ENCODE measurements at regions not wholly inside any gene's neighbourhood (a gene's known extent, or its start where the extent isn't known, plus 50 kb on each side); places are given as distances from the start of the nearest gene placed in this dataset.
"Not testable (repeated sequence)": the region's sequence is repeated elsewhere in the genome, so short reads cannot be mapped to it uniquely, and the experiment has no call there.

- no peaks in the 10 kb centered on the region for H3K27me3 ChIP-seq (ENCODE audit: control insufficient read depth in 1 of 2, insufficient read depth in 2 of 2, low read length in 1 of 2)
- H3K4me1 ChIP-seq (ENCODE audit: control insufficient read depth in 1 of 2, insufficient read depth in 2 of 2, low read length in 2 of 2), result no peaks in the 10 kb centered on the region
- intact Hi-C loops (cut with DNase I), result no loop called here
- peak overlapping the region; percentile 15 to 29 for H3K4me3 ChIP-seq (ENCODE audit: low read length in 2 of 2)
- H3K36me3 ChIP-seq (ENCODE audit: control insufficient read depth in 1 of 2, insufficient read depth in 2 of 2, low read length in 1 of 2), result no peaks in the 10 kb centered on the region
- H3K27ac ChIP-seq (ENCODE audit: low read depth in 1 of 2, low read length in 2 of 2), result no peak overlapping the region
- DNase-seq (peak in 1 of 2 donors; percentile 39), ATAC-seq (ENCODE audit: low FRiP score) (peak; percentile 72)
- H3K9me3 ChIP-seq (ENCODE audit: control insufficient read depth, low read length), result no peaks in the 10 kb centered on the region
- 17 to 20% methylated on average over 26 to 27 of the region's 27 CpGs for WGBS, 2 donors
These were observed 238.1 kb upstream of the IRAK1BP1 start for GRCh38 chr6:78629154-78629721.

- Histone ChIP-seq H3K4me1 (ENCODE audit: control insufficient read depth in 1 of 2, insufficient read depth in 2 of 2, low read length in 2 of 2) (no peaks in the 10 kb centered on the region), H3K9me3 (ENCODE audit: control insufficient read depth, low read length) (no peaks in the 10 kb centered on the region), H3K27me3 (ENCODE audit: control insufficient read depth in 1 of 2, insufficient read depth in 2 of 2, low read length in 1 of 2) (no peaks in the 10 kb centered on the region), H3K4me3 (ENCODE audit: low read length in 2 of 2) (no peak overlapping the region), H3K27ac (ENCODE audit: low read depth in 1 of 2, low read length in 2 of 2) (no peak overlapping the region), H3K36me3 (ENCODE audit: control insufficient read depth in 1 of 2, insufficient read depth in 2 of 2, low read length in 1 of 2) (no peaks in the 10 kb centered on the region)
- intact Hi-C loops (cut with DNase I), result no loop called here
- DNase-seq (no peak), ATAC-seq (ENCODE audit: low FRiP score) (peak; percentile 26)
- WGBS, 2 donors, result 79 to 86% methylated on average over 22 of the region's 22 CpGs
These were observed 237.5 kb upstream of the IRAK1BP1 start for GRCh38 chr6:78629836-78630235.

DNA sequence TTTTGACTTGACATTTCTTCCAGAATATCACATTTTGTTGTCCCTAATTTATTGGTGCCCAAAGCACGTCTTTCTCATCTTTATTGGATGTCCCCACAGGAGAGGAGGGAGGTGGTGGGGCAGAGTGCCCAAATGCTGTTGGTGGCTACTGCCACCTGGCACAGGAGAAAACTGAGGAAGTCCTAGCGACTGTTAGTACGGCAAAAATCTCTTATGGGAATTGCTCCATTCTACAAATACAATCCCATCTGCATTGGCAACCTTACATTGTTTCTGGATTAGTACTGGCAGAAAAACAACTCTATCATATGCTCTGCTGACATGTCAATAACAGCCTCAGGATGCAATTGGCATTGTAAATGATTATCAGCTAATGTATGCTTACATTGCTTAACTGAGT, 235.4 kb upstream of the IRAK1BP1 start:
- no peak for DNase-seq
- intact Hi-C loops (cut with DNase I), result no loop called here
- Histone ChIP-seq H3K27ac (ENCODE audit: low read depth in 1 of 2, low read length in 2 of 2) (no peak overlapping the region), H3K4me3 (ENCODE audit: low read length in 2 of 2) (no peak overlapping the region), H3K4me1 (ENCODE audit: control insufficient read depth in 1 of 2, insufficient read depth in 2 of 2, low read length in 2 of 2) (no peaks in the 10 kb centered on the region), H3K27me3 (ENCODE audit: control insufficient read depth in 1 of 2, insufficient read depth in 2 of 2, low read length in 1 of 2) (no peaks in the 10 kb centered on the region), H3K36me3 (ENCODE audit: control insufficient read depth in 1 of 2, insufficient read depth in 2 of 2, low read length in 1 of 2) (no peaks in the 10 kb centered on the region), H3K9me3 (ENCODE audit: control insufficient read depth, low read length) (no peaks in the 10 kb centered on the region)
- 46 to 60% methylated on average over 3 of the region's 3 CpGs for WGBS, 2 donors
- no peak for ATAC-seq (ENCODE audit: low FRiP score)

DNA sequence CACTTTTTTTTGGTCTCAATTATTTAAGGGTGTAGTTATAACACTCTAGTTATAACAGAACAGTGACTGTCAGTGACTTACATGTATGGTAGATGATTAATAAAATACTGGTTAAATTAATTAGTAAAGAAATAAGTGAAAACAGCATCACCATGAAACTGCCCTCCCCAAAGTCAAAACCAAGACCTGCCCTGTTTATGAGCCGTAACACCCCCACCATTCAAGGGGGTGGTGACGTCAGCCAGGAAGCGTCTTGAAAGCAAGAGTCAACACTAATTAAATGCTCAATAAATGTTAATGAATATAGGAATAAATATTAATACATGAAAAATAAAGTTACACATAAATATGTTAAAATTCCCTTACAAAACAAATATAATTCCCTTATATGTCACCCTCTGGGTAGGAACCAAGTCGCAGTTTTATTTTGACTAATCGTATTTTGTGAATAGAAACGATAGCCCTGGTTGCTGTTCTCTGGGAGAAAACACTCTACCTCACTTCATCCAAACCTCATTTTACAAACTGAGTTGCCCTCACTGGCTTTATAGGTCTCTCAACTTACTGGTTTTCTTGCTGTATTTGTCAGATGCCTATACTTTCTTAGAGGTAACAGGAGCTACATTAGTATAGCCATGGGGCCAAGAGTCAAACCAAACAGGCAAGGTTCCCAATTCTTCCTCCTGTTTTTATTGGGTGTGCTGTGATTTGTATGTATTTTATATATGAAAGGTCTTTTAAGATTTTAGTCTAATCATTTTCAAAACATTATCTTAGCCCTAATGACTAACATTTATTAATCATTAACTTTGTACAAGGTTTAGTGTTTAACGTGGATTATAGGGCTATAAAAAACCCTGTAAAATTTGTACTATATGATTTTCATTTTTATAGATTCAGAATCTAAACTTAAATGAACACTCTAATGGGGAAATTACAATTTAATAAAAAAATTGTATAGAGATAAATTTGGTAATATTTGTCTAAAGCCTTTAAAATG, 227.9 kb upstream of the IRAK1BP1 start:
- no peak overlapping the region for H3K4me3 ChIP-seq (ENCODE audit: low read length in 2 of 2)
- WGBS, 2 donors, result 84 to 87% methylated on average over 7 of the region's 7 CpGs
- H3K9me3 ChIP-seq (ENCODE audit: control insufficient read depth, low read length), result no peaks in the 10 kb centered on the region
- no peaks in the 10 kb centered on the region for H3K36me3 ChIP-seq (ENCODE audit: control insufficient read depth in 1 of 2, insufficient read depth in 2 of 2, low read length in 1 of 2)
- H3K27me3 ChIP-seq (ENCODE audit: control insufficient read depth in 1 of 2, insufficient read depth in 2 of 2, low read length in 1 of 2), result no peaks in the 10 kb centered on the region
- no peak overlapping the region for H3K27ac ChIP-seq (ENCODE audit: low read depth in 1 of 2, low read length in 2 of 2)
- ATAC-seq (ENCODE audit: low FRiP score) (no peak), DNase-seq (no peak)
- intact Hi-C loops (cut with DNase I), result no loop called here
- no peaks in the 10 kb centered on the region for H3K4me1 ChIP-seq (ENCODE audit: control insufficient read depth in 1 of 2, insufficient read depth in 2 of 2, low read length in 2 of 2)

DNA sequence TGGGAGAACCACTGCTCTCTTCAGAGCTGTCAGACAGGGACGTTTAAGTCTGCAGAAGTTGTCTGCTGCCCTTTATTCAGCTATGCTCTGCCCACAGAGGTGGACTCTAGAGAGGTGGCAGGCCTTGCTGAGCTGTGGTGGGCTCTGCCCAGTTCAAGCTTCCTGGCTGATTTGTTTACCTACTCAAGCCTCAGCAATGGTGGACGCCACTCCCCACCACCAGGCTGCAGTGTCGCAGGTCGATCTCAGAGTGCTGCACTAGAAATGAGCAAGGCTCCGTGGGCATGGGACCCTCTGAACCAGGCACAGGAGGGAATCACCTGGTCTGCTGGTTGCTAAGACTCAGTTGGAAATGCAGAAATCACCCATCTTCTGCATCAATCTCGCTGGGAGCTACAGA, 223.4 kb upstream of the IRAK1BP1 start:
- not testable (repeated sequence) for H3K27ac ChIP-seq (ENCODE audit: low read depth in 1 of 2, low read length in 2 of 2); DNase-seq

GRCh38 chr6:78646542-78647415, 220.6 kb upstream of the IRAK1BP1 start:
- H3K27me3 ChIP-seq (ENCODE audit: control insufficient read depth in 1 of 2, insufficient read depth in 2 of 2, low read length in 1 of 2); intact Hi-C loops (cut with DNase I); H3K4me3 ChIP-seq (ENCODE audit: low read length in 2 of 2); H3K9me3 ChIP-seq (ENCODE audit: control insufficient read depth, low read length); ATAC-seq (ENCODE audit: low FRiP score); H3K4me1 ChIP-seq (ENCODE audit: control insufficient read depth in 1 of 2, insufficient read depth in 2 of 2, low read length in 2 of 2); DNase-seq; H3K36me3 ChIP-seq (ENCODE audit: control insufficient read depth in 1 of 2, insufficient read depth in 2 of 2, low read length in 1 of 2); H3K27ac ChIP-seq (ENCODE audit: low read depth in 1 of 2, low read length in 2 of 2): not testable (repeated sequence)
- 89 to 95% methylated on average over 19 to 20 of the region's 20 CpGs for WGBS, 2 donors

More for the DNA sequence above, 223.4 kb upstream of the IRAK1BP1 start:
- H3K27me3 ChIP-seq (ENCODE audit: control insufficient read depth in 1 of 2, insufficient read depth in 2 of 2, low read length in 1 of 2); H3K9me3 ChIP-seq (ENCODE audit: control insufficient read depth, low read length); H3K4me1 ChIP-seq (ENCODE audit: control insufficient read depth in 1 of 2, insufficient read depth in 2 of 2, low read length in 2 of 2); ATAC-seq (ENCODE audit: low FRiP score); H3K4me3 ChIP-seq (ENCODE audit: low read length in 2 of 2); intact Hi-C loops (cut with DNase I); H3K36me3 ChIP-seq (ENCODE audit: control insufficient read depth in 1 of 2, insufficient read depth in 2 of 2, low read length in 1 of 2): not testable (repeated sequence)
- WGBS, 2 donors, result 81% methylated on average over 6 of the region's 6 CpGs

GRCh38 chr6:78665819-78666218, 201.5 kb upstream of the IRAK1BP1 start:
- H3K9me3 ChIP-seq (ENCODE audit: control insufficient read depth, low read length); H3K27me3 ChIP-seq (ENCODE audit: control insufficient read depth in 1 of 2, insufficient read depth in 2 of 2, low read length in 1 of 2); H3K4me1 ChIP-seq (ENCODE audit: control insufficient read depth in 1 of 2, insufficient read depth in 2 of 2, low read length in 2 of 2); H3K27ac ChIP-seq (ENCODE audit: low read depth in 1 of 2, low read length in 2 of 2); intact Hi-C loops (cut with DNase I); DNase-seq; H3K36me3 ChIP-seq (ENCODE audit: control insufficient read depth in 1 of 2, insufficient read depth in 2 of 2, low read length in 1 of 2); ATAC-seq (ENCODE audit: low FRiP score); H3K4me3 ChIP-seq (ENCODE audit: low read length in 2 of 2): not testable (repeated sequence)
- 97% methylated on average over 3 of the region's 3 CpGs for WGBS, 2 donors

DNA sequence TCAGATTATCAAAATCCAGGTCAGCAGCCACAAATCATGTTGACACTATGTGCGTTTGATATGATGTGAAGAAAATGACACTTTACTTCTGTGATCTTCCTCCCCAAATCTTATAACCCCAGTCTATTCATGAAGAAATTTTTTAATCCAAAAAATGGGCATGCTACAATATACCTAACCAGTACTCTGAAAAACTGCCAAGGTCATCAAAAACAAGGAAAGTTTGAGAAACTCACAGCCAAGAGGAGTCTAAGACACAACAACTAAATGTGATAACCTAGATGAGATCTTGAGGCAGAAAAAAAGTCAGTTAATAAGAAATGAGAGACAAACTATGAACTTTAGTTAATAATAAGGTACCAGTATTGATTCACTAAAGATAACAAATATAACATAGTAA, 200.6 kb upstream of the IRAK1BP1 start:
- Histone ChIP-seq H3K9me3 (ENCODE audit: control insufficient read depth, low read length) (no peaks in the 10 kb centered on the region), H3K27ac (ENCODE audit: low read depth in 1 of 2, low read length in 2 of 2) (no peak overlapping the region), H3K36me3 (ENCODE audit: control insufficient read depth in 1 of 2, insufficient read depth in 2 of 2, low read length in 1 of 2) (no peaks in the 10 kb centered on the region), H3K4me3 (ENCODE audit: low read length in 2 of 2) (no peak overlapping the region), H3K27me3 (ENCODE audit: control insufficient read depth in 1 of 2, insufficient read depth in 2 of 2, low read length in 1 of 2) (no peaks in the 10 kb centered on the region), H3K4me1 (ENCODE audit: control insufficient read depth in 1 of 2, insufficient read depth in 2 of 2, low read length in 2 of 2) (no peaks in the 10 kb centered on the region)
- intact Hi-C loops (cut with DNase I), result no loop called here
- ATAC-seq (ENCODE audit: low FRiP score), result no peak
- WGBS, 2 donors, result 80 to 87% methylated on average over 1 of the region's 1 CpG
- DNase-seq, result no peak

Measured in aorta (tissue), 5 donors.